GM23248 (cell line): ENCODE measurements at regions not wholly inside any gene's neighbourhood (a gene's known extent, or its start where the extent isn't known, plus 50 kb on each side); places are given as distances from the start of the nearest gene placed in this dataset.

ENCODE experiments used
- EZH2 ChIP-seq: fragments of 200-600 bp; sonication (generic); IDR thresholded peaks from 2 replicates; pipeline ENCODE4 v1.6.1; 2018; ENCODE audit warnings: antibody characterized with exemption, mild to moderate bottlenecking; ENCODE audit not compliant: insufficient read depth, poor library complexity, severe bottlenecking
- EZH2phosphoT487 ChIP-seq: fragments of 200-600 bp; sonication (generic); IDR thresholded peaks from 2 replicates; pipeline ENCODE4 v1.6.1; 2018; ENCODE audit warnings: antibody characterized with exemption, moderate library complexity, mild to moderate bottlenecking, low read depth; ENCODE audit not compliant: insufficient read depth

GRCh38 chr6:137269803-137270202 lies 50.6 kb upstream of the IFNGR1 start:
- TF ChIP-seq EZH2 (no peak), EZH2phosphoT487 (no peak)
